ENCODE measurements at regions not wholly inside any gene's neighbourhood (a gene's known extent, or its start where the extent isn't known, plus 50 kb on each side); places are given as distances from the start of the nearest gene placed in this dataset.
"Not testable (repeated sequence)": the region's sequence is repeated elsewhere in the genome, so short reads cannot be mapped to it uniquely, and the experiment has no call there.

DNA sequence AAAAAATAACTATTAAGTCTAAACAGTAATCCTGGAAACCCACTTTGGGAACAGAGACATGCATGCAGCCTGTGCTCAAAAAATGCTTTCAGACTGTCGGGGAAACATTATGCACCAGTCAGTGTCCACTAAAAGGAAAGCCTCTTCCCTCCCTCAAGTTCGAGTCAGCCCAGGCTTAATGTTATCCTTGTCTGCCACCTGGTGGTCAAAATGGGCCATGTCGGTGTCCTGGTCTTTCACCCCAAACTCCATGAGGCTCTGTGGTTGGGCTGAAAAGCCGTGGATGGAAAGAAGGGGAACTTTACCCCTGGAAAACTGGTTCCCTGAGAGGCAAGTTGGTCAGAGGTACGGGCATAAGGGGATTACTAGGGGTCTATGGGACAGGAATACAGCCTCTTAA lies 88.4 kb upstream of the ZNF492 start:
- DNase-seq: peak; percentile 75

DNA sequence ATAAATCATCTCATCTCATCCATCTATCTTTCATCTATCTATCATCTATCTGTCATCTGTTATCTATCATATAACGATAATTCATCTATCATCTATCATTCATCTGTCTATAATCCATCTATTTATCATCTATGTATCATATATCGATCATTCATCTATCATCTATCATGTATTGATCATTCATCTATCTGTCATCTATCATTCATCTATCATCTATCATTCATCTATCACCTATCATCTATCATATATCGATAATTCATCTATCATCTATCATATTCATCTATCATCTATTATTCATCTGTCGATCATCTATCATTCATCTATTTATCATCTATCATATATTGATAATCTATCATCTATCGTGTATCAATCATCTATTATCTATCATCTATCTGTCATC lies 100.4 kb upstream of the ZNF492 start:
- no peak for DNase-seq

DNA sequence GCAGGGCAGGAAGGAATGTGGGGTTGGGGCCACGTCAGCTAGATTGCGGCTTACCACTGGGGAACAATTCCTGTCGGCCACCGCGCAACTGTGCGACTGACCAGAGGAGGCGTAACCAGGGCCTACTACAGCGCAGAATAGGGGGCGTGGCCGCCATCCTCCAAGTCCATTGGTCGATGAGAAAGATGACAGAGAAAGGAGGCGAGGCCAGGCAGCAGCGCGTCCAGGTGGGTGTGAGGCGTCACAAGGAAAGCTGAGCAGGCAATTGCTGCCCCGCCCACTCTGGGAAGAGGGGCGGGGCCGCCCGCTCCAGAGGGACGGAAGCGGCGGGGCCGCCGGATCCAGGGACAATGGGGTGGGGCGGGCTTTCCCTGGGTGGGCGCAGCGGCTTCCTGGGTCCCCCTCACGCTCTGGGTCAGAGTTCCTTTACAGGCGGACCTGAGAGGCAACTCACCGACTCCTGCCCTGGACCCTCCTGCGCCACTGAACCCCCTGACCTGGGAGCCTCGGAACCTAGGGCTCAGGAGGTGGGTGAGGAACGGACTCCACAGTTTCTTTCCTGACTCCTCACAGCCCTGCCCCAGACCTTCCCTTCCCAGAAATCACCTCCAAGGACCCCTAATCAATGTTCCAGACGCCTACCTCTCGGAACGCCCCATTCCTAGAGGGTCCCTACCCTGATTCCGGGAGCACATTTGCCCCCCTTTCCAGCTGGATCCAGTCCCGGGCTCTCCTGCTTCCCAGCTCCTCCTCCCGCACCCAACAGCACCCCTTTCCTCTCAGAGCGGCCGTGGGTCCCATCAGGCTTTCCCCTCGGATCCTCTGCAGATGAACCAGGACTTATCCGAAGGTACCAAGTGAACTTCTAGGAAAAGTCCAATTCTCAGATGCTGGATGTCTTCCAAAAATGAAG lies 101.5 kb upstream of the ZNF492 start:
- DNase-seq: peak; percentile 90

DNA sequence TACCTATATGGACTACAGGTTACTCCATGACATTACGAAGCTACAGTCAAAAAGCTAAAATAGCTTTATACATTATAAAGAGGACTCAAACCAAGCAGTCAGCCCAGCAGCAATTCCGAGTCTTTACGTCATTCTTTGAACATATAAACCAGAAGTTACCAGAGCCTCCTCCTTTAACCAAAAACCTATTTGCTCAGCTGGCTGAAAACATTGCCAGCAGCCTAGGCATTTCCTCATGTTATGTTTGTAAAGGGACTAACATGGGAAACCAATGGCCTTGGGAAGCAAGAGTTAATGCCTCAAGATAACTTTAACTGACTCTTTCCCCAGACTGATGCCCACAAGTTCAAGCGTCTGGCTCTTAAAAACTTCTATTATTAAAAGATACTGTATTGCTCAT lies 104.1 kb upstream of the ZNF492 start:
- DNase-seq: peak; percentile 26

DNA sequence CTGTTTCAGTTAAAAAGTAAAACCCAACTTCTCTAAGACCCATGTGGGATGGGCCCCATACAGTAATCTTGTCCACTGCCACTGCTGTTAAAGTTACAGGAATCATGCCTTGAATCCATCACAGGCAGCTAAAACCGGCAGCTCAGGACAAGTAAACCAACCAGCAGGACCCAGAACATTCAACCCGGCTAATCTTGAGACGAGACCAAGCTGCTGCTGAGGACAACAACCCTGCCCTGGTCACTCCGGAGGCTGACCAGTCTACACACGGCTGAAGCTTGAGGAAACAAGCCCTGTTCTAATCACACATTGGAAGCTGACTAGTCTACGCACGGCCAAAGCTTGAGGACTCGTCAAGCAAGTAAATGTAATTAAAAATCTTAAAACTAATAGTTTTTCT lies 105.2 kb upstream of the ZNF492 start:
- peak; percentile 3 for DNase-seq

DNA sequence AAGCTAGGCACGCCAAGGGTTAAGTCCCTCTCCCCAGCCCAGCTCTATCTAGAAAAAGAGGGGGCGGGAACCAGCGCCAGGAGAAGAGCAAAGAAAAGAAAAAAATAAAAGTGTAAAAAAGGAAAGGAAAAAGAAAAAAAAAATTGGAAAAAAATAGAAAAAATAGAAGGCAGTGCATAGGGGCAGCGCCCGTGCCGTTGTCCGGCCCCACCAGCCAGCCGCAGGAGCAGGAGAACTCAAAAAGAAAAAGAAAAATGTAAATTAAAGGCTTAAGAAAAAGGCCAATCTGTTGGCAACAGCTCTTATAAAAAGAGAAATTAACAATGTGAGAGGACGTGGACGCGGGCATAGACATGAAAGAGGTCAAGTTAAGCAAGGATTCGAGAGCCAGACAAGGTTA lies 105.4 kb upstream of the ZNF98 start:
- DNase-seq: peak; percentile 5

DNA sequence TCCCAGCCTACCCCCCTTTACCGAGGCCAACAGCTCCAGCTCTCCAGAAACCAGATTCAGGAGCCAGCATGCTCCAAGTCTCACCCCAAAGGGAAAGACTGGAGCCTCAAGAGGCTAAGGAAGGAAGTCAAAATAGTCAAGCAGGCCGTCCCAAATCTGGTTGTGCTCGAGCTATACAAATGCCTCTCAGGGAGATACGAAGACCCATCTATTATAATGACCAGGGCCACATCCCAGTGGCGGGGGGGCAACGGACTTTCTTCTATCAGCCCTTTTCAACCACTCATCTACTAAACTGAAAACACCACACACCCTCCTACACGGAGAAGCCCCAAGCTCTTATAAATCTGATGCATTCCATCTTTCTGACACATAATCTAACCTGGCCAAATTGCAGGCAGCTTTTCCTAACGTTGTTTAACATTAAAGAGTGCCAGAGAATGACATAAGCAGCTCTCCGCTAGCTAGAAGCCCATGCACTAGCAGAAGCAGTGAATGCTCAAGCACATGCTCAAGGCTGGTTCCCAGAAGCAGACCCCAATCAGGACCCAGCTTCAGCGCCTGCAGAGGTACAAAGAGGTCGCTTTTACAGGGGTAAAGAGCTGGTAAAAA lies 104.6 kb upstream of the ZNF98 start:
- peak; percentile 20 for DNase-seq

DNA sequence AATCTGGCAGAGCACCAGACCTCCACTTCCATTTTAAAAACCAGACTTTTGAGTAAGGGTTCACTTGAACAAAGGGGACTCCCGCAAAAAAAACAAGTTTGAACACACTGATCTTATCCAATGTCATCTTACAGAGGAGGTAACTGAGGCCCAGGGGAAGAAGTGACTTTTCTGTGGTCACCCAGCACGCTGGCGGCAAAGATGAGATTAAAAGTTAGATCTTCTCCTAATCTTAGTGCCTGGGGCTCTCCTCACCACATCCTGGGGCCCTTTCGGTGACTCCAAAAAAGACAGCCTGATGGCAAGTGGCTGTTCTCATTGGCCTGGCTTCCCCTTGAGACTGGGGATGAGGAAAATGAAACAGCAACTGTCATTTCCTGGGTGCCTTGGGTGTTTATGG lies 101.8 kb upstream of the ZNF98 start:
- DNase-seq: peak; percentile 39

DNA sequence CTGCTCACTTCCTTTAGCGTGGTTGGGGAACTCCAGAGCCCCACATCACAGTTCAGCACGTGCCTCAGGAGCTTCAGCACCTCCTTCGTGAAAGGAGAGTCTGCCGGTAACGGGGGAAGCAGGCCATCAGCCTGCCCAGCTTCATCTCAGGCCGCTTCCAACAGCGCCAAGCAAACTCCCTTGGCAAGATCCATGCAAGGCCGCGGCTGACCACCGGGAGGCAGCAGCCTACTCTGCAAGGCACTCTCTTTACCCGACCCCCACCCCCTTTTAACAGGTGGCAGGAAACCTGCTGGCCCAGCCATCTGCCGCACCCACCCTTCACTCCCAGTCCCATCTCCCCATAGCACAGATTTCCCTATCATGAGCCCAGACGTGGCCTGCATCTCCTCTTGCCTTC lies 97.4 kb upstream of the ZNF98 start:
- peak; percentile 6 for DNase-seq

DNA sequence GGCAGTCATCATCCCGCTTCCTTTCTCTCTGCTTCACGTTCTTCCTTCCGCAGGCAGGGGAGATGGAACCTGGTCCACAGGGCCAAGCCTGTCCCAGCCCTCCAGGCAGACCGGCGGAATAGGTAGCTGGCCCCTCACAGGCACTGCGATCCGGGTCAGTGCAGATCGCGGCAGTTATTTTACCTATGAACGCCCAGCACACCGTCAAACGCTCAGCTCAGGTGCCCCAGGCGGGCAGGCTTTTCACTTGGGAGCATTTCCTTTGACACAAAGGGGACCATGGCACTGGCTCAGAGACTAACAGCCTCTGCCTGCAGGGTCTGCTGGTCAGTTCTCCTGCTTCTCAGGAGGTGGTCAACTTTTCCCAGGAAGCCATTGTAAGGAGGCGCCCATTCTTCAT lies 97.0 kb upstream of the ZNF98 start:
- DNase-seq: no peak

DNA sequence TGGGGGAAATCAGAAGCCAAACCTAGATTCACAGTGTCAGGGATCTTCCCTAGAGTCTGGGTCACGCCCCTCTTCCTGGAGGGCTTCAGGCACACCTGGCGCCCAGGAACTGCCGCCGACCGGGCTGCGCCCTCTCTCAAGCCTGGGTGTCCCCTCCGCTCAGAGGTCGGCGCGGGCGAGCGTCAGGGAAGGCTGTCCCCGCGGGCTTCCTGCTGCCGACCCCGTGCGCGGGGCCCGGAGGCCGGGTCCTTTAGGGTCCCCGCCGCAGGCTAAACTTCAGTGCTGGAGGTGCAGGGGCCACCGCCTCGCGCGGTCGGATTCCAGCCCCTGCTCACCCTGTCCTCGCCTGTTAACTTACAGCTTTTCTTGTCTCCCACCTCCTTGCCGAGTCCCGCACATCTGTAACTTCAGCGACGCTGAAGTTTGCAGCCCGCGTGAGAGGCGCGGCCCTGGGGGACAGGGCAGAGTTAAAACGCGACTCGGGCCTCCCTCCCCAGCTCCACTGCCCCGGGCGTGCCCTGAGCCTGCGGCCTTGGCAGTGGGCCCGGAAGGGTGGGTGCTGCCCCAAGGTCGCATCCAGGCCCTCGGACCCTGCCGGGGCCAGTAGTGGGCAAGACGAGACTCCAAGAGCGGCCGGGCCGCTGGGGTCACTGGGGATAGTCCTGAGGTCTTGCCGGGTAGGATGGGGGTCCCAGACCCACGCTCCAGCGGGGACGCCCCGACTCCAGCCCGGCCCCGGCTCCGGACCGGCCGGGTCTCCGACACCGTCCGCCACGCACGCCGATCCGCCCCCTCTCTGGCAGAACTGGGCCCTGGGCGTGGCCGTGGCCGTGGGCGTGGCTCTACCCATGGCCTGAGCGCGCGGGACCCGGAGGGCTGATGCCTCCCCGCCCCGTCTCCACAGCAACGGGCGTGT lies 95.6 kb upstream of the ZNF98 start:
- DNase-seq: peak; percentile 63

DNA sequence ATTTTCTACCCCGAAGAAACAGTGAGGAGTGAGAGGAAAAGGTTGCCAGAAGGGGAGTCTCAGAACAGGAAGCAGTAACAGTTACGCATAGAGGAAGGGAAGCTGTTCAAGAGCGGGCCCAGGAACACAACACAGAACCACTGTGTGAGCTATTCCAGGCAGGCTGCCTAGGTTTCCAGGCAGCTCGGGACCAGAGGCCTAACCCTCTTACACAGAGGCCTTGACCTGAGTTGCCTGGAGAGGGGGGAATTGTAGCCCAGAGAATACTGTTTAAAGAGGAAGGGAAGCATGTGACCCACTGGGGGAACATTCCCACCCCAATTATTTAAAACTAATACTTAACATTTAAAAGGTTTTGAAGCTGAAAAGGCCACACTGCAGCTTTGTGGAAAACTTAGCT lies 93.3 kb upstream of the ZNF98 start:
- no peak for DNase-seq

DNA sequence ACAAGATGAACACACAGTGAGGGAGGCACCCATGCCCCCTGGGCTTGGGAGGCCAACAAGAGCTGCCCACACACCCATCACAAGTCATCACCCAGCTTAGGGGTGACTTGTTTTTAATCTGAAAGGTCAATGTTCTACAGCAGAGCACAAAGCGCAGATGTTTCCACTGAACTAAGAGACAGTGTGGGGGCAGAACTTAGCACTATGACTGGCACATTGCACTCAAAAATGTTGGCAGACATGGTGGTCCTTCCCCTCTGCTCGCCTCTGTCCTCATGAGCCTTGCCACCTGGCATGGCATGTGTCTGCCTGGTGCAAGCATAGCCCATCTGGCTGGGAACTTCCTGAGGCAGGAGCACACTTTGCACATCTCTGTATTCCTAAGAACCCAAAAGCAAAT lies 81.4 kb upstream of the ZNF98 start:
- no peak for DNase-seq

DNA sequence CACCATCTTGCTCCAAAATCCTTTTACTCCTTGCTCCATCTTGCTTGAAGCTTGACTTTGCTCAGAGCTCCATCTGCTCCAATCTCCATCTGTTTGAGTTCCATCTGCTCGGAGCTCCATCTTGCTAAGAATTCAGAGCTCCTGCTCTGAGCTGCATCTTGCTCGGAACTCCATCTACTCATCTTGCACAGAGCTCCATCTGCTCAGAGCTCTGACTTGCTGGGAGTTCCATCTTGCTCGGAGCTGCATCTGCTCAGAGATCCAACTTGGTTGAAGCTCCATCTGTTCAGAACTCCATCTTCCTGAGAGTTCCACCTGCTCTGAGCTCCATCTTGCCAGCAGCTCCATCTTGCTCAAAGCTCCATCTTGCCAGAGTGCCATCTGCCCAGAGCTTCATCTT lies 80.6 kb upstream of the ZNF98 start:
- no peak for DNase-seq

DNA sequence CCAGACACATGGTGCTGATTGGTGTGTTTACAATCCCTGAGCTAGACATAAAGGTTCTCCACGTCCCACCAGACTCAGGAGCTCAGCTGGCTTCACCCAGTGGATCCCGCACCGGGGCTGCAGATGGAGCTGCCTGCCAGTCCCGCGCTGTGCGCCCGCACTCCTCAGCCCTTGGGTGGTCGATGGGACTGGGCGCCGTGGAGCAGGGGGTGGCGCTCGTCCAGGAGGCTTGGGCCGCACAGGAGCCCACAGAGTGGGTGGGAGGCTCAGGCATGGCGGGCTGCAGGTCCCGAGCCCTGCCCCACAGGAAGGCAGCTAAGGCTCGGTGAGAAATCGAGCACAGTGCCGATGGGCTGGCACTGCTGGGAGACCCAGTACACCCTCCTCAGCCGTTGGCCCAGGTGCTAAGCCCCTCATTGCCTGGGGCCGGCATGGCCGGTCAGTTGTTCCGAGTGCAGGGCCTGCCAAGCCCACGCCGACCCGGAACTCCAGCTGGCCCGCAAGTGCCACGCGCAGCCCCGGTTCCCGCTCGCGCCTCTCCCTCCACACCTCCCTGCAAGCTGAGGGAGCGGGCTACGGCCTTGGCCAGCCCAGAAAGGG lies 76.8 kb upstream of the ZNF98 start:
- not testable (repeated sequence) for DNase-seq

DNA sequence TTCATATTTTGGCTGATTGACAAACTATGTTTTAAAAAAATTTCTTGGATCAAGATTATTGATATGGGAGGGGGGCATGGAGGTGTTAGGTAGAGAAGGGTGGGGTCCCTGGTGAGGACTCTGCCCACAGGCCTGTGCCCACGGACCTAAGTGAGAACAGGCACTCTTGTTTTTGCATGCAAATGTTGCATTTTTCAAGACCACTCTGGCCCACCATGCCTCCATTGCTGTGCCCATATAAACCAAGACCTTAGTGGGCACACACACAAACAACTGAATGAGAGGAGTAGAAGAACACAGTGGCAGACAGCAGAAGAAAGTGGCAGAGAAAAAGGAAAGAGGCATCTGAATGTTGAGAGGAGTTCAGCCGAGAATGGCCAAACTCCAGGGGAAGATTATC lies 69.6 kb upstream of the ZNF98 start:
- no peak for DNase-seq

DNA sequence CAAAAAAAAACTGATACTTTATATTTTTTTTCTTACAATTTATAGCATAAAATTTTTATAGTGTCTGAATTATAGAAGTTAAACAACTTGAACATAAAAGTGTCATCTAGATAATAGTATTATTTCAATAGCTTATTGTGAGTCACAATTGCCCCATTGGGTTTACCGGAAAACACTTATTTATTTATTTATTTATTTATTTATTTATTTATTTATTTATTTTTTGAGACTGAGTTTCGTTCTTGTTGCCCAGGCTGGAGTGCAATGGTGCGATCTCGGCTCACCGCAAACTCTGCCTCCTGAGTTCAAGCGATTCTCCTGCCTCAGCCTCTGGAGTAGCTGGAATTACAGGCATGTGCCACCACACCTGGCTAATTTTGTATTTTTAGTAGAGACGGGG lies 61.4 kb upstream of the ZNF98 start:
- not testable (repeated sequence) for DNase-seq

DNA sequence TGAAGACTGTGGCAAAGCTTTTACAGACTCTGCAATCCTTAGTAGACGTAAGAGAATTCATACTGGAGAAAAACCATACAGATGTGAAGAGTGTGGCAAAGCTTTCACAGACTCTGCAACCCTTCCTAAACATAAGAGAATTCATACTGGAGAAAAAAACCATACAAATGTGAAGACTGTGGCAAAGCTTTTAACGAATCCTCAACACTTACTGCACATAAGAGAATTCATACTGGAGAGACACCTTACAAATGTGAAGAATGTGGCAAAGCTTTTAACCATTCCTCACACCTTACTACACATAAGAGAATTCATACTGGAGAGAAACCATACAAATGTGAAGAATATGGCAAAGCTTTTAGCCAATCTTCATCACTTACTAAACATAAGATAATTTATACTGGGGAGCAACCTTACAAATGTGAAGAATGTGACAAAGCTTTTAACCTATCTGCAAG lies 50.1 kb upstream of the ZNF98 start:
- DNase-seq: no peak
